GM12878 (cell line): ENCODE measurements at regions not wholly inside any gene's neighbourhood (a gene's known extent, or its start where the extent isn't known, plus 50 kb on each side); places are given as distances from the start of the nearest gene placed in this dataset.

Source experiments
- EP300 ChIP-seq, 2 experiments: fragments of 150-350 bp in 1 of 2; IDR thresholded peaks; 2 replicates each; pipeline ENCODE4 v1.6.1; 2011 to 2012; ENCODE audit warnings: low read depth in 2 of 2, low read length in 2 of 2, borderline replicate concordance in 1 of 2, improper control_type of control experiment in 1 of 2, inconsistent platforms in 1 of 2; ENCODE audit not compliant: control insufficient read depth in 1 of 2
- HDGF ChIP-seq: fragments of 450-650 bp; IDR thresholded peaks from 2 replicates; pipeline ENCODE4 v1.6.1; 2016; ENCODE audit warnings: antibody characterized with exemption
- MEF2A ChIP-seq: IDR thresholded peaks from 2 replicates; pipeline ENCODE4 v1.6.1; 2011; ENCODE audit warnings: low read depth, mild to moderate bottlenecking, low read length, moderate library complexity; ENCODE audit not compliant: insufficient read depth
- MYC ChIP-seq: IDR thresholded peaks from 2 replicates; pipeline ENCODE4 v1.6.1; 2011; ENCODE audit warnings: mild to moderate bottlenecking, low read length, moderate library complexity, inconsistent platforms; ENCODE audit not compliant: insufficient read depth, insufficient replicate concordance, insufficient read length, severe bottlenecking
- NFXL1 ChIP-seq: fragments of 450-650 bp; IDR thresholded peaks from 2 replicates; pipeline ENCODE4 v1.6.1; 2017; ENCODE audit warnings: antibody characterized with exemption, mild to moderate bottlenecking, borderline replicate concordance
- POLR2A ChIP-seq: IDR thresholded peaks from 2 replicates; pipeline ENCODE4 v1.6.1; 2011; ENCODE audit warnings: low read depth, mild to moderate bottlenecking, low read length
- SIN3A ChIP-seq: IDR thresholded peaks from 2 replicates; pipeline ENCODE4 v1.6.1; 2012; ENCODE audit warnings: low read depth, low read length, improper control_type of control experiment
- SMARCA5 ChIP-seq: fragments of 450-650 bp; IDR thresholded peaks from 2 replicates; pipeline ENCODE4 v1.6.1; 2017; ENCODE audit warnings: mild to moderate bottlenecking
- TAF1 ChIP-seq: IDR thresholded peaks from 2 replicates; pipeline ENCODE4 v1.6.1; 2011; ENCODE audit warnings: mild to moderate bottlenecking, low read depth, low read length, borderline replicate concordance
- TF ChIP-seq, protein P1 (sequence below): IDR thresholded peaks from 2 replicates; pipeline ENCODE4 v1.6.1; 2012; ENCODE audit warnings: low read depth, low read length, improper control_type of control experiment
- TF ChIP-seq, protein P2 (sequence below): fragments of 450-650 bp; IDR thresholded peaks from 2 replicates; pipeline ENCODE4 v1.6.1; 2016; ENCODE audit warnings: mild to moderate bottlenecking, moderate library complexity, borderline replicate concordance
- TF ChIP-seq, protein P3 (sequence below): IDR thresholded peaks from 2 replicates; pipeline ENCODE4 v1.6.1; 2012; ENCODE audit warnings: mild to moderate bottlenecking, low read depth, low read length
- TF ChIP-seq, protein P4 (sequence below), 3 experiments: IDR thresholded peaks in 2 of 3; conservative IDR thresholded peaks in 1 of 3; 2 replicates each; pipeline ENCODE4 v1.5.1; 2011; ENCODE audit warnings: low read depth in 3 of 3, low read length in 3 of 3, mild to moderate bottlenecking in 3 of 3, control low read depth in 2 of 3, moderate library complexity in 2 of 3, inconsistent platforms in 1 of 3, mixed read lengths in 1 of 3; ENCODE audit not compliant: control insufficient read depth in 2 of 3, insufficient read depth in 1 of 3; ENCODE audit errors: extremely low read depth in 1 of 3

DNA sequence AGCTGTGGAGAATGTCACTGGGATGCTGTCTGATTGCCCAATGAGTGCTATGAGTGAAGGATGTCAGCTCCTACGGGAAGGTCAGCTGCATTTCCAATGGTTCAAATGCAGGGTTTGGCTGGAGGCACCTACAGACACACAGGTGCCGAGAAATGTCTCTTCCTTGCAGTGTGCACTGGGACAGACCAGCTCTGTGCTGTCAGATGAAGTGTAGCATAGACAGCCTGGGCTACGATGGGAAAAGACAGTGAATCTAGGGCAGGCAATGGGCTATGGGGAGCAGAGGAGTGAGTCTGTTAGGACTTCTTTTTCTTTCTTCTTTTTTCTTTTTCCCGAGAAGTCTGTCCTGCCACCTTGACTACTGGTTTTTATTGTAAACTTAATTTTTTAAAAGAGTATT is 223.1 kb upstream of the EOMES start:
- TF ChIP-seq, protein P1, sequence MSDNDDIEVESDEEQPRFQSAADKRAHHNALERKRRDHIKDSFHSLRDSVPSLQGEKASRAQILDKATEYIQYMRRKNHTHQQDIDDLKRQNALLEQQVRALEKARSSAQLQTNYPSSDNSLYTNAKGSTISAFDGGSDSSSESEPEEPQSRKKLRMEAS = no peak
- TF ChIP-seq TAF1 (no peak), NFXL1 (no peak), EP300 (IDR thresholded peaks at IDR 0.05; ENCODE audit: borderline replicate concordance in 1 of 2, control insufficient read depth in 1 of 2, low read depth in 2 of 2, low read length in 2 of 2) (no peak), MEF2A (no peak), SIN3A (no peak), SMARCA5 (no peak), HDGF (no peak), MYC (no peak), POLR2A (no peak)
- TF ChIP-seq, protein P2, sequence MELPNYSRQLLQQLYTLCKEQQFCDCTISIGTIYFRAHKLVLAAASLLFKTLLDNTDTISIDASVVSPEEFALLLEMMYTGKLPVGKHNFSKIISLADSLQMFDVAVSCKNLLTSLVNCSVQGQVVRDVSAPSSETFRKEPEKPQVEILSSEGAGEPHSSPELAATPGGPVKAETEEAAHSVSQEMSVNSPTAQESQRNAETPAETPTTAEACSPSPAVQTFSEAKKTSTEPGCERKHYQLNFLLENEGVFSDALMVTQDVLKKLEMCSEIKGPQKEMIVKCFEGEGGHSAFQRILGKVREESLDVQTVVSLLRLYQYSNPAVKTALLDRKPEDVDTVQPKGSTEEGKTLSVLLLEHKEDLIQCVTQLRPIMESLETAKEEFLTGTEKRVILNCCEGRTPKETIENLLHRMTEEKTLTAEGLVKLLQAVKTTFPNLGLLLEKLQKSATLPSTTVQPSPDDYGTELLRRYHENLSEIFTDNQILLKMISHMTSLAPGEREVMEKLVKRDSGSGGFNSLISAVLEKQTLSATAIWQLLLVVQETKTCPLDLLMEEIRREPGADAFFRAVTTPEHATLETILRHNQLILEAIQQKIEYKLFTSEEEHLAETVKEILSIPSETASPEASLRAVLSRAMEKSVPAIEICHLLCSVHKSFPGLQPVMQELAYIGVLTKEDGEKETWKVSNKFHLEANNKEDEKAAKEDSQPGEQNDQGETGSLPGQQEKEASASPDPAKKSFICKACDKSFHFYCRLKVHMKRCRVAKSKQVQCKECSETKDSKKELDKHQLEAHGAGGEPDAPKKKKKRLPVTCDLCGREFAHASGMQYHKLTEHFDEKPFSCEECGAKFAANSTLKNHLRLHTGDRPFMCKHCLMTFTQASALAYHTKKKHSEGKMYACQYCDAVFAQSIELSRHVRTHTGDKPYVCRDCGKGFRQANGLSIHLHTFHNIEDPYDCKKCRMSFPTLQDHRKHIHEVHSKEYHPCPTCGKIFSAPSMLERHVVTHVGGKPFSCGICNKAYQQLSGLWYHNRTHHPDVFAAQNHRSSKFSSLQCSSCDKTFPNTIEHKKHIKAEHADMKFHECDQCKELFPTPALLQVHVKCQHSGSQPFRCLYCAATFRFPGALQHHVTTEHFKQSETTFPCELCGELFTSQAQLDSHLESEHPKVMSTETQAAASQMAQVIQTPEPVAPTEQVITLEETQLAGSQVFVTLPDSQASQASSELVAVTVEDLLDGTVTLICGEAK = no peak
- TF ChIP-seq, protein P3, sequence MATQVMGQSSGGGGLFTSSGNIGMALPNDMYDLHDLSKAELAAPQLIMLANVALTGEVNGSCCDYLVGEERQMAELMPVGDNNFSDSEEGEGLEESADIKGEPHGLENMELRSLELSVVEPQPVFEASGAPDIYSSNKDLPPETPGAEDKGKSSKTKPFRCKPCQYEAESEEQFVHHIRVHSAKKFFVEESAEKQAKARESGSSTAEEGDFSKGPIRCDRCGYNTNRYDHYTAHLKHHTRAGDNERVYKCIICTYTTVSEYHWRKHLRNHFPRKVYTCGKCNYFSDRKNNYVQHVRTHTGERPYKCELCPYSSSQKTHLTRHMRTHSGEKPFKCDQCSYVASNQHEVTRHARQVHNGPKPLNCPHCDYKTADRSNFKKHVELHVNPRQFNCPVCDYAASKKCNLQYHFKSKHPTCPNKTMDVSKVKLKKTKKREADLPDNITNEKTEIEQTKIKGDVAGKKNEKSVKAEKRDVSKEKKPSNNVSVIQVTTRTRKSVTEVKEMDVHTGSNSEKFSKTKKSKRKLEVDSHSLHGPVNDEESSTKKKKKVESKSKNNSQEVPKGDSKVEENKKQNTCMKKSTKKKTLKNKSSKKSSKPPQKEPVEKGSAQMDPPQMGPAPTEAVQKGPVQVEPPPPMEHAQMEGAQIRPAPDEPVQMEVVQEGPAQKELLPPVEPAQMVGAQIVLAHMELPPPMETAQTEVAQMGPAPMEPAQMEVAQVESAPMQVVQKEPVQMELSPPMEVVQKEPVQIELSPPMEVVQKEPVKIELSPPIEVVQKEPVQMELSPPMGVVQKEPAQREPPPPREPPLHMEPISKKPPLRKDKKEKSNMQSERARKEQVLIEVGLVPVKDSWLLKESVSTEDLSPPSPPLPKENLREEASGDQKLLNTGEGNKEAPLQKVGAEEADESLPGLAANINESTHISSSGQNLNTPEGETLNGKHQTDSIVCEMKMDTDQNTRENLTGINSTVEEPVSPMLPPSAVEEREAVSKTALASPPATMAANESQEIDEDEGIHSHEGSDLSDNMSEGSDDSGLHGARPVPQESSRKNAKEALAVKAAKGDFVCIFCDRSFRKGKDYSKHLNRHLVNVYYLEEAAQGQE = no peak
- TF ChIP-seq, protein P4, sequence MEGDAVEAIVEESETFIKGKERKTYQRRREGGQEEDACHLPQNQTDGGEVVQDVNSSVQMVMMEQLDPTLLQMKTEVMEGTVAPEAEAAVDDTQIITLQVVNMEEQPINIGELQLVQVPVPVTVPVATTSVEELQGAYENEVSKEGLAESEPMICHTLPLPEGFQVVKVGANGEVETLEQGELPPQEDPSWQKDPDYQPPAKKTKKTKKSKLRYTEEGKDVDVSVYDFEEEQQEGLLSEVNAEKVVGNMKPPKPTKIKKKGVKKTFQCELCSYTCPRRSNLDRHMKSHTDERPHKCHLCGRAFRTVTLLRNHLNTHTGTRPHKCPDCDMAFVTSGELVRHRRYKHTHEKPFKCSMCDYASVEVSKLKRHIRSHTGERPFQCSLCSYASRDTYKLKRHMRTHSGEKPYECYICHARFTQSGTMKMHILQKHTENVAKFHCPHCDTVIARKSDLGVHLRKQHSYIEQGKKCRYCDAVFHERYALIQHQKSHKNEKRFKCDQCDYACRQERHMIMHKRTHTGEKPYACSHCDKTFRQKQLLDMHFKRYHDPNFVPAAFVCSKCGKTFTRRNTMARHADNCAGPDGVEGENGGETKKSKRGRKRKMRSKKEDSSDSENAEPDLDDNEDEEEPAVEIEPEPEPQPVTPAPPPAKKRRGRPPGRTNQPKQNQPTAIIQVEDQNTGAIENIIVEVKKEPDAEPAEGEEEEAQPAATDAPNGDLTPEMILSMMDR (IDR thresholded peaks at IDR 0.05 in 2 of 3, conservative IDR thresholded peaks at IDR 0.05 in 1 of 3; ENCODE audit: control insufficient read depth in 2 of 3, extremely low read depth in 1 of 3, insufficient read depth in 1 of 3, low read depth in 3 of 3, low read length in 3 of 3) = no peak
